ENCODE measurements at regions not wholly inside any gene's neighbourhood (a gene's known extent, or its start where the extent isn't known, plus 50 kb on each side); places are given as distances from the start of the nearest gene placed in this dataset.
"Not testable (repeated sequence)": the region's sequence is repeated elsewhere in the genome, so short reads cannot be mapped to it uniquely, and the experiment has no call there.

DNA sequence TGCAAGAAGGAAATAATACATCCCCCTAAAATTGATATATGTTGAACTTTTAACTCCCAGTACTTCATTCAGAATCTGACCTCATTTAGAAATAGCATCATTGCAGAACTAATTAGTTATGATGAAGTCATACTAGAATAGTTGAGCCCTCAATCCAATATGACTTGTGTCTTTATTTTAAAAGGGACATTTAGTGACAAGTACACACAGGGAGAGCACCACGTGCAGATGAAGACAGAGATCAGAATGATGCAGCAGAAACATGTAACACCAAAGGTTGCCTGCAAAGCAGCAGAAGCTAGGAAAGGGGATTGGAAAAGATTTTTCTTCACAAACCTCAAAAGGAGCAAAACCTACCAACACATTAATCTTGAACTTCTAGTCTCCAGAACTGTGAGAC is 2602.5 kb downstream of the PCDH9 start:
- TF ChIP-seq, protein P1, sequence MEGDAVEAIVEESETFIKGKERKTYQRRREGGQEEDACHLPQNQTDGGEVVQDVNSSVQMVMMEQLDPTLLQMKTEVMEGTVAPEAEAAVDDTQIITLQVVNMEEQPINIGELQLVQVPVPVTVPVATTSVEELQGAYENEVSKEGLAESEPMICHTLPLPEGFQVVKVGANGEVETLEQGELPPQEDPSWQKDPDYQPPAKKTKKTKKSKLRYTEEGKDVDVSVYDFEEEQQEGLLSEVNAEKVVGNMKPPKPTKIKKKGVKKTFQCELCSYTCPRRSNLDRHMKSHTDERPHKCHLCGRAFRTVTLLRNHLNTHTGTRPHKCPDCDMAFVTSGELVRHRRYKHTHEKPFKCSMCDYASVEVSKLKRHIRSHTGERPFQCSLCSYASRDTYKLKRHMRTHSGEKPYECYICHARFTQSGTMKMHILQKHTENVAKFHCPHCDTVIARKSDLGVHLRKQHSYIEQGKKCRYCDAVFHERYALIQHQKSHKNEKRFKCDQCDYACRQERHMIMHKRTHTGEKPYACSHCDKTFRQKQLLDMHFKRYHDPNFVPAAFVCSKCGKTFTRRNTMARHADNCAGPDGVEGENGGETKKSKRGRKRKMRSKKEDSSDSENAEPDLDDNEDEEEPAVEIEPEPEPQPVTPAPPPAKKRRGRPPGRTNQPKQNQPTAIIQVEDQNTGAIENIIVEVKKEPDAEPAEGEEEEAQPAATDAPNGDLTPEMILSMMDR (conservative IDR thresholded peaks at IDR 0.05): no peak
- TF ChIP-seq ZFX (IDR thresholded peaks at IDR 0.05): no peak
- no peak overlapping the region for H3K27ac ChIP-seq

GRCh38 chr13:64626105-64626504 is 2604.0 kb downstream of the PCDH9 start:
- H3K27ac ChIP-seq: no peak overlapping the region
- TF ChIP-seq, protein P1 (conservative IDR thresholded peaks at IDR 0.05): no peak
- TF ChIP-seq ZFX (IDR thresholded peaks at IDR 0.05): no peak

DNA sequence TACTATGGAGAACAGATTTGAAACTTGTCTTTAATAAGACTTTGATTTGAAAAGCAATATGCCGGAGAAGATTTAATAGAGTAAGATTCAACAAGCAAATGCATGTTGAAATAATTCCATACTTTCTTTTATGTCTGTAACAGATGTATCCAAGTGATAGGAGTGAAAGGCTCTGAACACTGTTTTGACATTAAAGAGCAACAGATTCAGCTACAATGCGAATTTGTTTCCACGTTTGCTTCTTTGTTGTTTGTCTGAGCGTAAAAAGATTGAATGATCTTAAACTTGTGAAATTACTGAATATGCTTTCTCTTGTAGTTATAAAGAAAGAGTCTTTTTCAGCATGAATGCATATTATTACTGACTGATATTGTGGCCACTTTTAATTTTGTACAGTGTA is 2612.9 kb downstream of the PCDH9 start:
- H3K27ac ChIP-seq: no peak overlapping the region
- TF ChIP-seq, protein P1 (conservative IDR thresholded peaks at IDR 0.05): no peak
- no peak for TF ChIP-seq ZFX (IDR thresholded peaks at IDR 0.05)

DNA sequence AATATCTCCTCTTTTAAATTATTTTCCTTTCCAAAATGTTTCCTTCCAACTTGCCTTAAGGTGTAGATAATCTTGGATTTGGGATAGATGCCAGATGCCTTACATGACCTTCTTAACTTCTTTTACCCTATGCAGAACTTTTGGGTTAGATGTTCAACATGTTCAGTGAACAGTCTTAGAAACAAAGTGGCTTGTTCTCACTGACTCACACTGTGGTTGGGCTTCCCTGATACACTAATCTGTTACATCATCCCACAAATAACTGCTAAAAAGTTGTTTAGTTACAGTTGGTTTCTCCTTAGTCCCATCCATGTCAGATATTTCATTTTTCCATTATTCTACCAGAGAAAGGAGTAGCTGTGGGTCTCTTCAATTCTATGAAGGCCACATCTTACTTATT is 2638.2 kb downstream of the PCDH9 start:
- H3K27ac ChIP-seq: no peak overlapping the region
- no peak for TF ChIP-seq ZFX (IDR thresholded peaks at IDR 0.05)
- TF ChIP-seq, protein P1 (conservative IDR thresholded peaks at IDR 0.05): no peak

DNA sequence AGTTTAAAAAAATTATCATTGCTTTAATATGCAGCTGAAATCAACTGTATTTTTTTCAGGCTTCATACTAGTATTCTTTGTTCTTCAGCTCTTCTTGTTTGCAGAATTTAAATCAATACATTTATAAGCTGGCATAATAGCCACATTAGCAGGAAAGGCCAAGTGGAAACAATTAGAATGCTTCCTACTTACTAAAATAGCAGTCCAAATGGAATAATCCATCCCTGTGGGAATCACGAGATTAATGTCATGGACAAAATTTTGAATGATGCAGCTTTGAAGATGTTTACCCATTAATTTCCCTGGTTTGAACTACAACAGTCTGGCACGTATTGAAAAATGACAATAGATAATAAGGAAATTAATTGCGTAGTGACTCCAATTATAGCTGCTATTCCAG is 2650.8 kb downstream of the PCDH9 start:
- no peak for TF ChIP-seq ZFX (IDR thresholded peaks at IDR 0.05)
- TF ChIP-seq, protein P1 (conservative IDR thresholded peaks at IDR 0.05): no peak
- H3K27ac ChIP-seq: no peak overlapping the region

DNA sequence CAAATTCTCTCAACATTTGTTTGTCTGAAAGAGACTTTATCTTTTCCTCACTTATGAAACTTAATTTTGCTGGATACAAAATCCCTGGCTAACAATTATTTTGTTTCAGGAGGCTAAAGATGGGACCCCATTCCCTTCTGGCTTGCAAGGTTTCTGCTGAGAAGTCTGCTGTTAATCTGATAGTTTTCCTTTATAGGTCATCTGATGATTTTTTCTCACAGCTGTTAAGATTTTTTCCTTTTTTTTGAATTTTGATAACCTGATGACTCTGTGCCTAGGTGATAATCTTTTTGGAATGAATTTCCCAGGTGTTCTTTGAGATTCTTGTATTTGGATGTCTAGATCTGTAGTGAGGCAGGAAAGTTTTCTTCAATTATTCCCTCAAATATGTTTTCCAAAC is 2661.4 kb downstream of the PCDH9 start:
- TF ChIP-seq ZFX (IDR thresholded peaks at IDR 0.05): no peak
- TF ChIP-seq, protein P1 (conservative IDR thresholded peaks at IDR 0.05): no peak
- H3K27ac ChIP-seq: no peak overlapping the region

- H3K27ac ChIP-seq: not testable (repeated sequence)
These were observed 2672.1 kb downstream of the PCDH9 start for GRCh38 chr13:64558031-64558430.

DNA sequence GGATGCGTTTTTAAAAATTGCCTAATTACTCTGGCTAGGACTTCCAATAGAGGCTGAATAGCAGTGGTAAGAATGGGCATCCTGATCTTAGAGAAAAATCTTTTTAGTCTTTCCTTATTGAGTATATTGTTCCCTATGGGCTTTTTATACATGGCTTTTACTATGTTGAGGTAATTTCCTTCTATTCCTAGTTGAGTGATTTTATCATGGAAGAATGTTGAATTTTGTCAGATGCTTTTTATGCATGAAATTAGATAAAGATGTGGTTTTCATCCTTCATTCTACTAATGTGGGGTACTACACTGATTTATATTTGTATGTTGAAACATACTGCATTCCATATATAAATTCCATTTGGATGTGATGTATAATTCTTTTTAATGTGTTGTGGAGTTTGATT is 2673.8 kb downstream of the PCDH9 start:
- TF ChIP-seq, protein P1 (conservative IDR thresholded peaks at IDR 0.05): no peak
- TF ChIP-seq ZFX (IDR thresholded peaks at IDR 0.05): no peak
- H3K27ac ChIP-seq: no peak overlapping the region

Data from C4-2B (cell line).